Left cardiac atrium (tissue), 4 donors: ENCODE measurements at regions not wholly inside any gene's neighbourhood (a gene's known extent, or its start where the extent isn't known, plus 50 kb on each side); places are given as distances from the start of the nearest gene placed in this dataset.

Source experiments
- ATAC-seq, 2 donors: fragments of 200-7000 bp; cut with Tn5 transposase; one replicate each; pipeline ENCODE4 v1.9.1; 2020; ENCODE audit warnings: mild to moderate bottlenecking in 2 of 2, moderate library complexity in 2 of 2
- DNase-seq: peaks from one replicate; pipeline ENCODE4 v3.0.0-alpha.2; 2020
- intact Hi-C, 2 donors: fragments of 100-400 bp; cut with DNase I; formaldehyde crosslinking; loops; one replicate each; pipeline versions ENCODE4 v1.14.1 to v1.15.1; 2022 to 2023
- donor health status: DM: no; HTN: yes; CAD: no.
- donor health status: DM: no; HTN: yes; CAD: no; lungs with severe emphysema.
- donor health status: DM: yes; HTN: yes; CAD: no.
- donor health status: Dilated cardiomyopathy.

DNA sequence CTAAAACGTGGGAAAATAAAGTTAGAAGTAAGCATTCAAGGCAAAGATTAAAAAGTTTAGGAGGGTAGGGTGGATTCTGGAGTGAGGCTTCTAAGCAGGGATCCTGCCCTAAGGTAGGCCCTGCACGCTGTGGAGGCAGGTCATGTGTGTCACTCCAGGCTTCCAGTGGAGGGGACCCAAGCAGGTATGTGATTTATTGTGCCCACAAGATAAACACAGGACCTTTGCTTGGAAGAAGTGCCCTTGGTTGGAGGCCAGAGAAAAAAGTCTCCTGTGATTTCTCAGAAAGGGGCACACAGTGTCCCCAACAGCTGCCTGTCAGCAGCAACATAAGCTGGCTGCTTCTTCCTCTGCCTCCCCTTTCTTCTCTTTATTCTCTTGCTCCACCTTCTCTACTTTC is 110.8 kb downstream of the FOXD2 start:
- ATAC-seq: no peak
- DNase-seq: no peak
- intact Hi-C loops: no loop called here

GRCh38 chr1:47549532-47549931 is 111.7 kb downstream of the FOXD2 start:
- intact Hi-C loops: no loop called here
- DNase-seq (no peak), ATAC-seq (no peak)

DNA sequence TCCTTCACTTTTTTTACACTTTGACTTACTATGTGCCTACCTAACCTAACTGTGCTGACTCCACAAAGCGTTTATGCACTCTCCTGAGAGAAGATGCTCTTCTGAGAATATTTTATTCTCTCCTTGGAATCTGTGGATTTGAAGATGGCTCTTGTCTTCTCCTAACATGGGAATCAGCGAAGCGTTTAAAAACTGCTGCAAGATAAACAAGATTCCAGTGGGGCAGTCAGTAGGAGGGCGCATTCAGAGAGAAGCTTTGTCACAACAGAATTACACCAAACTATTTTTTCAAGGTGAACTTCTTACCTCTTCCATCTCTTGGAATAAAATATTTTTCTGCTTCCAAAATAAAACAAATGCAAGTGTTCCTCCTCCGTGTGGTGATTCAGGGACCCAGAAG is 113.1 kb downstream of the FOXD2 start:
- ATAC-seq (no peak), DNase-seq (no peak)
- intact Hi-C loops: no loop called here

GRCh38 chr1:47551971-47552528 is 114.2 kb downstream of the FOXD2 start:
- DNase-seq (no peak), ATAC-seq (peak in 1 of 2 donors; percentile 44)
- intact Hi-C loops: no loop called here

DNA sequence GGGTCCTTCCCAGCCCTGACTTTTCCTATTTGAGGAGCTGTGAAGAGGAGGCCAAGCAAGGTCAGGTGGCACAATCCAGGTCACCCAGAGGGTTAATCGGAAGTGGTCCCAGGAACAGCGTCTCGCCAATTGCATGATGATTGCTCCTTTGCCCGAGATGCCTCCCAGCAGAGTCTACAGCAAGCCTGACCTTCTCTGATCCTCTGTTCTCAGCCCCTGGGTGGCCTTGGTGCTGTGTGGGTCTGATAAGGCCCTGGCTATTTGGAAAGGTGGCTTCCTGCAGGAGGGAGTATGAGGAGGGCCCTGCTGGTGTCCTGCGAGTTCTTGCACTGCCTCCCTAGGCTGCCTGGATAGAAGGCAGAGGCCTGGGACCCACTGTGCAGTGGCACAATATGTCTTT is 116.2 kb downstream of the FOXD2 start:
- intact Hi-C loops: no loop called here

GRCh38 chr1:47554901-47555300 is 117.1 kb downstream of the FOXD2 start:
- DNase-seq (no peak), ATAC-seq (no peak)
- intact Hi-C loops: no loop called here

More for the DNA sequence above, 116.2 kb downstream of the FOXD2 start:
- DNase-seq (no peak), ATAC-seq (no peak)

- intact Hi-C loops: no loop called here
- no peak for DNase-seq
- no peak for ATAC-seq
Observed at GRCh38 chr1:47555306-47555705, 117.5 kb downstream of the FOXD2 start.

DNA sequence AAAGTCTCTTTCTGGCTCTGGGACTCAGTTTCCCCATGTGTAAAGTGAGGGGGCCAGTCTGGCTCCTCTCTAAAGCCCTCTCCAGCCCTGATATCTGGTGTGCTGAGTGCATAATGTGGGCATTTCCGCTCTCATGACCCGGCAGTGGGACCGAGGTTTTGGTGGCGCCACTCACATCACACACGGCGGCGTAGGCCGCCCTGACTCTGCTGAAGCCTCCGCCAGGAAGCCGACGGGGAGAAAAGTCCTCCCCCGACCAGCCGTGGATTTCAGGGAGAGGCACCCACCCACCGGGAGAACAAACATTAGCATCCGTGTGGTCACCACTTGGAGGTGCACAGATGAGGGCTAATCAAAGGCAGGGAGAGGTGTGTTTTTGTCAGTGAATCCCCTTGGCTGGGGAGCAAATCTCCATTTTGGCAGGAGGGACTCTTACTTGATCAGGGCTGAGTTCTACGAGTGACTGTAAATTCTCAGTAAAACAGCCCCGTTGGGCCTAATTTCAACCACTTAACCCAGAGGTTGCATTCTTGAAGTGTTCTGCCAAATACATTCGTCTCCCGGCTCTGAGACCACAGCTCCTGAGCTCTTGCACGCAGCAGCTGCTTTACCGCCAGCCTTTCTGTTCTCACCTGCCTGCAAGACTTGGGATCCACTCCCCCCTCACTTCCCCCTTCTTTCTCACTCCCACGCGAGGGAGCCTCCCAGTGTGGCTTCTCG is 118.2 kb downstream of the FOXD2 start:
- intact Hi-C loops: no loop called here
- ATAC-seq (no peak), DNase-seq (no peak)

GRCh38 chr1:47557066-47557465 is 119.2 kb downstream of the FOXD2 start:
- DNase-seq: no peak
- intact Hi-C loops: no loop called here
- no peak for ATAC-seq

DNA sequence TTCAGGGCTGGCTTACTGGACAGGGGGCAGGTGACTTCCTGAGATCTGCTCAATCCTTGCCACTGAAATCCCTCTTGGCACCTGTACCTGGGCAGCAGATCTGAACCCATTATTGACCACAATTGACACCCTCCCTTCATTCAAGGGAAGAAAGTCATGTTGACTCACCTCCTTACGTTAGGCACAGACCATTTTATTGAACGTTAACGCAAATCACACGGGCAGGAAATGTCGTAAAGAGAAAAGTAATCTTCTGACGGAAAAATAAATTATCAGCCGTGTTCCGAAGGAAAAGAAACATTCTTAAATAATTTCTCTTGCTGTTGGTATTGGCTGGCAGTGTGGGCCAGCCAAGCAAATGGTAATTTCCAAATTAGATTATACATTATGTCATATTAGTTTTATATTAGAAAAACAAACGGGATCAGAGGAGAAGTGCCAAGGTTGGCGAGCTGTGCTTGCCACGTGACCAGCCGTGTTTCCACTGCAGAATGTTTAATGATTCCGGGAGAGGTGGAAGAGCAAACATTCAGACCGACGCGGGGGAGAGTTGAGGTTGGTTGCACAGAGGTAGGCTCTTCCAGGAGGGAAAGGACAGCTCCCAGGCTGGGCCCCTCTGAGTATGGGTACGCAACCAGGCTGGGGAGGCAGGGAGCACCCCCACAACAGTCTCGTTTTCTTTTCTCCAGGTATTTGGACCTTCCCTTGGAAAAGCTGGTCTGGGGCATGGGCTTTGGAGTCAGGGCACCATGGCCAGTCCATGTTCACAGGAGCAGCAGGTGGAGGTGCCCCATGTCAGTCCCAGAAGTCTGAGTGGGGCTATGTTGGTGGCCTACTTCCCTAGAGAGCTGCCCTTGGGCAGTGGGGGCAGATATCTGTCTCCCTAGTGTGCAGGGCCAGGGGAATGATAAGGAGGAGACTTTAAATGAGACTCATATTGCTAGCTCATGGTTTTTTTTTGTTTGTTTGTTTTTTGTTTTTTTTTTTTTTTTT is 121.1 kb downstream of the FOXD2 start:
- DNase-seq: no peak
- no peak for ATAC-seq
- intact Hi-C loops: no loop called here

DNA sequence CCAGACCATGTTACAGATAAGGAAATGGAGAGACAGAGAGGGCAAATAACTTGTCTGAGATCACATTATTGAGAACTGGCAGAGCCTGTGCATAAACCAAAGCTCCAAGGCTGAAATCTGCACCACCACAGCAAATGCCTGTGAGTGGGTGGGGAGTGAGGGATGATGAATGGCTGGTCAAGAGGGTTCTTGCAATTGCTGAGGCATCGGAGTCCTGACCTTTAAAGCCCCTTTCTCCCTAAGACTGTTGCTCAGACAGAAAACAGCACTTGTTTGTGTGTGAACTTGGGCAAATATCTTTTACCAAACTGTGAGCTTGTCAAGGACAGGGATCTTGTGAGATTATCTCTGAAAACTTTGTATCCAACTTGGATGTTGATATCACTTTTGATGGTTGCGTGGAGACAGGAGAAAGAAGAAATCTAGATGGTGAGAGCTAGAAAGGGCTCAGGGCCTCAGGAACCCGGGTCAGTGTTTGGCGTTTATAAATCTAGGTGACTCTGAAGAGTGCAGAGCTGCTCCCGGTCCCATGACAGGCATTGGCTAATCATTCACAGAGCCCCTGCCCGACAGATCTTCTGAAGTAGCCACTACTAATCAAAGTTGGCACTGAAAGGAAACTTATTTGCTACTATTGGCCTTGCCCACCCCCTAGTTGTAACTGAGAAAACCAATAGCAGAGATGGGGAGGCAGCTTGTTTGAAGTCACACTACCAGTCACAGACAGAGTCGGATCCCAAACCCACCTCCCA is 122.3 kb downstream of the FOXD2 start:
- no peak for DNase-seq
- no peak for ATAC-seq
- intact Hi-C loops: no loop called here

DNA sequence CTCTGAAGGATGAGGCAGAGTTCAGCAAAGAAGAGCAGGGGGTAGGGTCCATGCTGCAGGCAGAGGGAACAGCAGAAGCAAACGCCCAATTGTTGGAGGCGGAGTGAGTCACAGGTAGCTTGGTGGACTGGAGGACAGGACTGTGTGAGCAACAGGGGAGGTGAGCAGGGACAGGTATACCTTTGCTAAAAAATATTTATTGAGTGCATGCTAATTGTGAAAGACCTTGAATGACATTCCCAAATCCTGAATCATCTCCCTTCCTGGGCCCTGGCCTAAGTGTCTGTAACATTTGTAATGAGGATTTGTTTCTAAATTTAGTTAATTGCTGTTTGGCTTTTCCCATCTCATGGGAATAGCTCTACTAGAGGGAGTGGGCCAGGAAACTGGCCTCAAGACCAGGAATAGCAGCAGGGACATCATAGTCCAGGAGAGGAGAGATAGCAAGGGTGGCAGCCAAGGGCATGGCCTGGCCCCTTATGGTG is 123.7 kb downstream of the FOXD2 start:
- ATAC-seq (peak; percentile 42 to 86), DNase-seq (no peak)
- intact Hi-C loops: no loop called here

- ATAC-seq (no peak), DNase-seq (no peak)
- intact Hi-C loops: no loop called here
Observed at GRCh38 chr1:47562147-47562546, 124.3 kb downstream of the FOXD2 start.

- intact Hi-C loops: no loop called here
- ATAC-seq (no peak), DNase-seq (no peak)
Observed at GRCh38 chr1:47562799-47563198, 125.0 kb downstream of the FOXD2 start.

- DNase-seq (no peak), ATAC-seq (peak in 1 of 2 donors; percentile 45)
- intact Hi-C loops: no loop called here
Observed at GRCh38 chr1:47563201-47563600, 125.4 kb downstream of the FOXD2 start.

GRCh38 chr1:47564570-47564969 is 126.7 kb downstream of the FOXD2 start:
- no peak for ATAC-seq
- intact Hi-C loops: no loop called here
- no peak for DNase-seq

GRCh38 chr1:47565092-47565491 is 127.2 kb downstream of the FOXD2 start:
- intact Hi-C loops: no loop called here
- DNase-seq (no peak), ATAC-seq (no peak)

DNA sequence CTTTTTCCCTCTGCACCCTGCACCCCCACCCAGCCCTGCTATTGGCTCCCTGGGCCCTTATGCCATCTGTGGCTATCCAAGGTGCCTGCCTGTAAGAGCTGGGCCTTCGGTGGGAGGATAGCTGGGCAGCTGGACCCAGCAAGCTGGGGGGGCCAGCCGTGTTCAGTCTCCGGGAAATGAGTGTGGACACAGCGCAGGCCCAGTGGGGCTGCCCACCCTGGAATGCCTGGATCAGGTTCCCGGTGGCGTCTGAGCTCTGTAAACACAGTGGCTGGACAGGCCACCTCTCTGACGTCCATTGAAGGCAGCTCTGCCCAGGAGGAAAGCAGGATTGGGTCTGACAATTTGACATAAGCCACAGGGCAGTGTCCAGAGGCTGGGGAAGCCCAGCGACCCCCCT is 127.8 kb downstream of the FOXD2 start:
- no peak for ATAC-seq
- intact Hi-C loops: no loop called here
- DNase-seq: no peak

DNA sequence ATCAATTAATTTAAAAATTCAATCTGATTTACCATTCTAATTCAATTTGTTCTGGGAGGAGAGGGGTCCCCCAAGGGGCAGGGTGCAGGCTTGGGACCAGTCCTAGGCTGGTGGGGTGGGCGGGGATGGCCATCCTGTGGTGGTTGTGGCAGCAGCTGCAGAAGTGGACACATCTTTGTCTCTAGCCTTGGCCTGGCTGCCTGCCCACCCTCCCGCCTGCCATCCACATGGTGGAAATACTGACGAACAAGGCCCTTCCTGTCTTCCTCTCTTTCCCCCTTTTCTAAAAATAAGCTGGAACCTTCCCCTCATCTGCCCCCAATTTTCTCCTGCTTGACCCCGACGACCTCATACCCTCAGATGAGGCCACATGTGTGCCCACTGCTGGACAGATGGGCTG is 130.9 kb downstream of the FOXD2 start:
- DNase-seq (no peak), ATAC-seq (no peak)
- intact Hi-C loops: no loop called here
